ENCODE measurements at regions not wholly inside any gene's neighbourhood (a gene's known extent, or its start where the extent isn't known, plus 50 kb on each side); places are given as distances from the start of the nearest gene placed in this dataset.
"Not testable (repeated sequence)": the region's sequence is repeated elsewhere in the genome, so short reads cannot be mapped to it uniquely, and the experiment has no call there.

DNA sequence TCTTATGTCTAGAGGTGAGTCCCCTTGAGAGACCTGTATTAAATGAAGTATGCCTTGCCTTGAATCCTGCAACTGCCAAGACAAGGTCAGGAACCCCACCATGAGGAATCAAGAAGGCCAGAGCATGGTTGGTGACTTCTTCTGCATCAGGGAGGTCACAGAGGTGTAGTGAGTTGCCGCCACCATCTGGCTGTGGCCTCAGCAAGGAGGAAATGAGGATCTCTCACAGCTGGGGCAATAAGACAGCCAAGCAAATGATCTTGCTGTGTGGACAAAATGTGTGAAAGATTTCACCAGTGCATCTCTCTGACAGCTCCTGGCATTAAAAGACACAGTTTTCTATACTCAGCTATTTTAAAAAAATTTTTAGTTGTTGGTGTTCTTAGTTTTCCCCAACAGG is 611.0 kb downstream of the DOK5 start:
- intact Hi-C loops (cut with DNase I, micrococcal nuclease): no loop called here
- no peaks in the 10 kb centered on the region for H3K36me3 ChIP-seq (ENCODE audit: low read depth)
- no peaks in the 10 kb centered on the region for H3K4me1 ChIP-seq (ENCODE audit: low read depth)
- DNase-seq (no peak), ATAC-seq (no peak)
- no peaks in the 10 kb centered on the region for H3K9me3 ChIP-seq
- H3K4me3 ChIP-seq: no peak overlapping the region
- TF ChIP-seq, protein P1, sequence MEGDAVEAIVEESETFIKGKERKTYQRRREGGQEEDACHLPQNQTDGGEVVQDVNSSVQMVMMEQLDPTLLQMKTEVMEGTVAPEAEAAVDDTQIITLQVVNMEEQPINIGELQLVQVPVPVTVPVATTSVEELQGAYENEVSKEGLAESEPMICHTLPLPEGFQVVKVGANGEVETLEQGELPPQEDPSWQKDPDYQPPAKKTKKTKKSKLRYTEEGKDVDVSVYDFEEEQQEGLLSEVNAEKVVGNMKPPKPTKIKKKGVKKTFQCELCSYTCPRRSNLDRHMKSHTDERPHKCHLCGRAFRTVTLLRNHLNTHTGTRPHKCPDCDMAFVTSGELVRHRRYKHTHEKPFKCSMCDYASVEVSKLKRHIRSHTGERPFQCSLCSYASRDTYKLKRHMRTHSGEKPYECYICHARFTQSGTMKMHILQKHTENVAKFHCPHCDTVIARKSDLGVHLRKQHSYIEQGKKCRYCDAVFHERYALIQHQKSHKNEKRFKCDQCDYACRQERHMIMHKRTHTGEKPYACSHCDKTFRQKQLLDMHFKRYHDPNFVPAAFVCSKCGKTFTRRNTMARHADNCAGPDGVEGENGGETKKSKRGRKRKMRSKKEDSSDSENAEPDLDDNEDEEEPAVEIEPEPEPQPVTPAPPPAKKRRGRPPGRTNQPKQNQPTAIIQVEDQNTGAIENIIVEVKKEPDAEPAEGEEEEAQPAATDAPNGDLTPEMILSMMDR (IDR thresholded peaks at IDR 0.05): no peak

- TF ChIP-seq, protein P1 (IDR thresholded peaks at IDR 0.05): no peak
- ATAC-seq (no peak), DNase-seq (no peak)
- no peaks in the 10 kb centered on the region for H3K36me3 ChIP-seq (ENCODE audit: low read depth)
- H3K9me3 ChIP-seq: no peaks in the 10 kb centered on the region
- H3K4me1 ChIP-seq (ENCODE audit: low read depth): no peaks in the 10 kb centered on the region
- intact Hi-C loops (cut with DNase I, micrococcal nuclease): no loop called here
- no peak overlapping the region for H3K4me3 ChIP-seq
Observed at GRCh38 chr20:55079917-55080316, 604.5 kb downstream of the DOK5 start.

DNA sequence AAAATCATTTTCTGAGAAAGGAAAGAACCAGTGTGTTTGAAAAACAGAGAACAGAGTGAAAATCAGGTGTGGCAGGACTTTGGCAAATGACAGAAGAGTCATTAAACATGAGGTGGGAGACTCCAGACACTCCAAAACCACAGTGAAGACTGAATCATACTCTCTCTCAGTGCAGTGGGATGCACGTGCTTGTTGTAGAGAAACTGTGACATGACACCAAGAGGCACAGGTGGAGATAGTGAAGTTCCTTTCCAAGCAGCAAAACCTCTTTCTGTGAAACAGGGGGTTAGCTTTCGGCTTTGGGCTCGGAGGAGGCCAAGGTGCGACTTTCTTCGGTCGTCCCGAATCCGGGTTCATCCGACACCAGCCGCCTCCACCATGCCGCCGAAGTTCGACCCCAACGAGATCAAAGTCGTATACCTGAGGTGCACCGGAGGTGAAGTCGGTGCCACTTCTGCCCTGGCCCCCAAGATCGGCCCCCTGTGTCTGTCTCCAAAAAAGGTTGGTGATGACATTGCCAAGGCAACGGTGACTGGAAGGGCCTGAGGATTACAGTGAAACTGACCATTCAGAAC is 599.0 kb downstream of the DOK5 start:
- H3K9me3 ChIP-seq; DNase-seq; ATAC-seq; H3K4me1 ChIP-seq (ENCODE audit: low read depth); intact Hi-C loops (cut with DNase I, micrococcal nuclease); H3K4me3 ChIP-seq; H3K36me3 ChIP-seq (ENCODE audit: low read depth): not testable (repeated sequence)

GRCh38 chr20:55070001-55070400 is 594.6 kb downstream of the DOK5 start:
- H3K36me3 ChIP-seq (ENCODE audit: low read depth): no peaks in the 10 kb centered on the region
- TF ChIP-seq, protein P1 (IDR thresholded peaks at IDR 0.05): no peak
- intact Hi-C loops (cut with DNase I, micrococcal nuclease): no loop called here
- no peaks in the 10 kb centered on the region for H3K9me3 ChIP-seq
- DNase-seq: no peak
- ATAC-seq: no peak
- no peaks in the 10 kb centered on the region for H3K4me1 ChIP-seq (ENCODE audit: low read depth)
- no peak overlapping the region for H3K4me3 ChIP-seq

GRCh38 chr20:55067158-55067825 is 591.9 kb downstream of the DOK5 start:
- DNase-seq (no peak), ATAC-seq (no peak)
- no peaks in the 10 kb centered on the region for H3K36me3 ChIP-seq (ENCODE audit: low read depth)
- H3K4me1 ChIP-seq (ENCODE audit: low read depth): no peaks in the 10 kb centered on the region
- H3K4me3 ChIP-seq: no peak overlapping the region
- intact Hi-C loops (cut with DNase I, micrococcal nuclease): no loop called here
- H3K9me3 ChIP-seq: peaks cover 6% of the 10 kb centered on the region
- TF ChIP-seq, protein P1 (IDR thresholded peaks at IDR 0.05): no peak

GRCh38 chr20:55058938-55059337 is 583.5 kb downstream of the DOK5 start:
- TF ChIP-seq, protein P1 (IDR thresholded peaks at IDR 0.05): no peak
- no peaks in the 10 kb centered on the region for H3K36me3 ChIP-seq (ENCODE audit: low read depth)
- H3K9me3 ChIP-seq: peaks cover 3% of the 10 kb centered on the region
- no peaks in the 10 kb centered on the region for H3K4me1 ChIP-seq (ENCODE audit: low read depth)
- no peak for DNase-seq
- intact Hi-C loops (cut with DNase I, micrococcal nuclease): no loop called here
- no peak for ATAC-seq
- no peak overlapping the region for H3K4me3 ChIP-seq

Measured in mucosa of descending colon (tissue), 3 donors.